ENCODE measurements at regions not wholly inside any gene's neighbourhood (a gene's known extent, or its start where the extent isn't known, plus 50 kb on each side); places are given as distances from the start of the nearest gene placed in this dataset.
"Not testable (repeated sequence)": the region's sequence is repeated elsewhere in the genome, so short reads cannot be mapped to it uniquely, and the experiment has no call there.

- TF ChIP-seq CTCF (IDR thresholded peaks at IDR 0.05) (no peak), POLR2A (IDR thresholded peaks at IDR 0.05) (no peak)
Measured at GRCh38 chr6:81950877-81951276, 198.4 kb upstream of the TENT5A start.

GRCh38 chr6:81948861-81949260 is 196.4 kb upstream of the TENT5A start:
- no peak for DNase-seq
- H3K4me3 ChIP-seq: no peak overlapping the region
- no peaks in the 10 kb centered on the region for H3K4me1 ChIP-seq
- no peak for TF ChIP-seq CTCF (IDR thresholded peaks at IDR 0.05)
- TF ChIP-seq POLR2A (IDR thresholded peaks at IDR 0.05): no peak
- no peak overlapping the region for H3K27ac ChIP-seq
- H3K36me3 ChIP-seq: no peaks in the 10 kb centered on the region
- H3K27me3 ChIP-seq: no peaks in the 10 kb centered on the region
- intact Hi-C loops (cut with DNase I; ENCODE audit: low total_unique reads): no loop called here
- no peaks in the 10 kb centered on the region for H3K9me3 ChIP-seq

More at GRCh38 chr6:81950877-81951276, 198.4 kb upstream of the TENT5A start:
- intact Hi-C loops (cut with DNase I; ENCODE audit: low total_unique reads): no loop called here
- no peaks in the 10 kb centered on the region for H3K36me3 ChIP-seq
- H3K9me3 ChIP-seq: no peaks in the 10 kb centered on the region
- no peak overlapping the region for H3K4me3 ChIP-seq
- no peak for DNase-seq
- no peaks in the 10 kb centered on the region for H3K4me1 ChIP-seq
- H3K27me3 ChIP-seq: no peaks in the 10 kb centered on the region
- H3K27ac ChIP-seq: no peak overlapping the region

GRCh38 chr6:81948196-81948595 is 195.7 kb upstream of the TENT5A start:
- intact Hi-C loops (cut with DNase I; ENCODE audit: low total_unique reads); H3K4me3 ChIP-seq; H3K4me1 ChIP-seq; H3K9me3 ChIP-seq; H3K27me3 ChIP-seq; DNase-seq; H3K36me3 ChIP-seq; H3K27ac ChIP-seq: not testable (repeated sequence)

- H3K4me1 ChIP-seq: no peaks in the 10 kb centered on the region
- no peaks in the 10 kb centered on the region for H3K9me3 ChIP-seq
- no peak overlapping the region for H3K4me3 ChIP-seq
- no peak for DNase-seq
- H3K27me3 ChIP-seq: no peaks in the 10 kb centered on the region
- TF ChIP-seq POLR2A (IDR thresholded peaks at IDR 0.05) (no peak), CTCF (IDR thresholded peaks at IDR 0.05) (no peak)
- intact Hi-C loops (cut with DNase I; ENCODE audit: low total_unique reads): no loop called here
- H3K36me3 ChIP-seq: no peaks in the 10 kb centered on the region
- H3K27ac ChIP-seq: no peak overlapping the region
Measured at GRCh38 chr6:81944661-81945060, 192.2 kb upstream of the TENT5A start.

GRCh38 chr6:81942842-81943241 is 190.4 kb upstream of the TENT5A start:
- intact Hi-C loops (cut with DNase I; ENCODE audit: low total_unique reads); DNase-seq; H3K27me3 ChIP-seq; H3K4me3 ChIP-seq; H3K9me3 ChIP-seq; H3K36me3 ChIP-seq; H3K4me1 ChIP-seq; H3K27ac ChIP-seq: not testable (repeated sequence)

DNA sequence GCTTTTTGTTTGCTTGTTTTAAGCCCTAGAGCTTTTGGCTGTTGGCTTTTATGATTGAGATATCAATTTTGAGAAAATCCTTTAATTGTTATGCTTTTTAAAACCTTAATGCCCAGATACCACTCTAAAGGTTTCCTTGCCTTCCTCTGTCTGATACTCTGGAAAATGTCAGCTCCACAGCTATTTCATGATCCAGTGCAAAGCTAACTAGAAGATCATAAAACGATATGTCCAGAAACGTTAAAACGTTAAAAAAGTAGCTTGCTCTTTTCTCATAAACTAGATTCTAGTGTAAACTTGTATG is 189.5 kb upstream of the TENT5A start:
- Histone ChIP-seq H3K27me3 (no peaks in the 10 kb centered on the region), H3K9me3 (no peaks in the 10 kb centered on the region), H3K36me3 (no peaks in the 10 kb centered on the region), H3K27ac (peak overlapping the region in 1 of 2 donors; percentile 33), H3K4me3 (no peak overlapping the region), H3K4me1 (no peaks in the 10 kb centered on the region)
- intact Hi-C loops (cut with DNase I; ENCODE audit: low total_unique reads): no loop called here
- TF ChIP-seq CTCF (IDR thresholded peaks at IDR 0.05) (no peak), POLR2A (IDR thresholded peaks at IDR 0.05) (no peak)
- DNase-seq: no peak
